Bronchial epithelial cell (primary cell): ENCODE measurements at regions not wholly inside any gene's neighbourhood (a gene's known extent, or its start where the extent isn't known, plus 50 kb on each side); places are given as distances from the start of the nearest gene placed in this dataset.

Experiments used
- DNase-seq: peaks from one replicate; pipeline ENCODE4 v3.0.0-alpha.2; 2010; ENCODE audit warnings: low read depth
- FAIRE-seq: peaks from 2 replicates; lab custom pipeline; 2011; peaks lifted over from hg19 to GRCh38; lab: Jason Lieb, UNC
- H3K27me3 ChIP-seq: 2 replicates; pipeline ENCODE4 v1.5.1; 2011; ENCODE audit warnings: low read length; ENCODE audit not compliant: control insufficient read depth, insufficient read depth
- H3K36me3 ChIP-seq: 2 replicates; pipeline ENCODE4 v1.5.1; 2011; ENCODE audit warnings: low read length; ENCODE audit not compliant: control insufficient read depth, insufficient read depth
- H3K4me3 ChIP-seq: 2 replicates; pipeline ENCODE4 v1.5.1; 2011; ENCODE audit warnings: mild to moderate bottlenecking, low read depth, low read length, control low read depth
- TF ChIP-seq, protein P1 (sequence below): IDR thresholded peaks from 2 replicates; pipeline ENCODE4 v1.5.1; 2011; ENCODE audit warnings: mild to moderate bottlenecking, moderate library complexity, low read length, control low read depth, inconsistent platforms; ENCODE audit not compliant: insufficient read depth, severe bottlenecking

DNA sequence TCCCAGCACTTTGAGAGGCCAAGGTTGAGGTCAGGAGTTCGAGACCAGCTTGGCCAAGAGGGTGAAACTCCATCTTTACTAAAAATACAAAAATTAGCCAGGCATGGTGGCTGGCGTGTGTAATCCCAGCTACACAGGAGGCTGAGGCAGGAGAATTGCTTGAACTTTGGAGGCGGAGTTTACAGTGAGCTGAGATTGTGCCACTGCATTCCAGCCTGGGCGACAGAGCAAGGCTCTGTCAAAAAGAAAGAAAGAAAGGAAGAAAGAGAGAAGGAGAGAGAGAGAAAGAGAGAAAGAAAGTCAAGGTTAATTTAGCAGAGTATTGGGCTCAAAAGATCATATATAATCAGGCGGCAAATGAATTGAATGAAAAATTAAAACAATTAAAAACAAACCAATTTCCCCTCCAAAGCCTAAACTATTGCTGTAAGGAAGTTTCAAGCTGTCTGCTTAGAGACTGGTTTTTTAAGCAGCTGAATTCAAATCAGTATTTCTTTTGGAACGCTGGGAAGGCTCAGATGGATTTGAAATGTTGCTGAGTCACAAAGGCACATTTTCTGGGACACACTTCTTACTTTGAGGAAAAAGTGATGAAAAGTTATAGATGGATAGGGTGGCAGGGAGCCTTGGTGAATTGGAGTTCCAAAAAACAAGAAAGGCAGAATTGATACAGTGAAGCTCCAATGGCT, 81.3 kb upstream of the BHLHE40 start:
- Histone ChIP-seq H3K36me3 (no peaks in the 10 kb centered on the region), H3K27me3 (no peaks in the 10 kb centered on the region), H3K4me3 (no peak overlapping the region)
- TF ChIP-seq, protein P1, sequence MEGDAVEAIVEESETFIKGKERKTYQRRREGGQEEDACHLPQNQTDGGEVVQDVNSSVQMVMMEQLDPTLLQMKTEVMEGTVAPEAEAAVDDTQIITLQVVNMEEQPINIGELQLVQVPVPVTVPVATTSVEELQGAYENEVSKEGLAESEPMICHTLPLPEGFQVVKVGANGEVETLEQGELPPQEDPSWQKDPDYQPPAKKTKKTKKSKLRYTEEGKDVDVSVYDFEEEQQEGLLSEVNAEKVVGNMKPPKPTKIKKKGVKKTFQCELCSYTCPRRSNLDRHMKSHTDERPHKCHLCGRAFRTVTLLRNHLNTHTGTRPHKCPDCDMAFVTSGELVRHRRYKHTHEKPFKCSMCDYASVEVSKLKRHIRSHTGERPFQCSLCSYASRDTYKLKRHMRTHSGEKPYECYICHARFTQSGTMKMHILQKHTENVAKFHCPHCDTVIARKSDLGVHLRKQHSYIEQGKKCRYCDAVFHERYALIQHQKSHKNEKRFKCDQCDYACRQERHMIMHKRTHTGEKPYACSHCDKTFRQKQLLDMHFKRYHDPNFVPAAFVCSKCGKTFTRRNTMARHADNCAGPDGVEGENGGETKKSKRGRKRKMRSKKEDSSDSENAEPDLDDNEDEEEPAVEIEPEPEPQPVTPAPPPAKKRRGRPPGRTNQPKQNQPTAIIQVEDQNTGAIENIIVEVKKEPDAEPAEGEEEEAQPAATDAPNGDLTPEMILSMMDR, result no peak
- FAIRE-seq, result no peak
- DNase-seq, result no peak

- no peak overlapping the region for H3K4me3 ChIP-seq
- TF ChIP-seq, protein P1, result no peak
These were observed 80.6 kb upstream of the BHLHE40 start for GRCh38 chr3:4898454-4899313.

DNA sequence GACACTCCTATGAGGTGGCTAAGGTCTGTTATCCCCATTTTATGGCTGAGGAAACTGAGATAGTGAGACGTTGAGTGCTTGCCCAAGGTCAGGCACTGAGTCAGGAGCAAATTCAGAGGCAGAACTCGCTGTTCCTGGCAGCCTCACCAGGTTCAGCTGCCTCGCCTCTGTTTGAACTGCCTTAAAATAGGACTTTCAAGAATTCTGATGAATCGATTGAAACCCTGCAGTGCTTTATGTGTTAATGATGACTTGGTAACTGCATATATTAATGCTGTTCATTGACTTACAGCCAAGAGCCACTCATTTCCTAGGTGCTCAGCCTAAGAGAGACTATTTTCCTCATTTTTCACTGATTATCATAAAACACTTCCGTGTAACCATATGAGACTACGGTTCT, 79.5 kb upstream of the BHLHE40 start:
- FAIRE-seq (no peak), DNase-seq (peak; percentile 46)
- TF ChIP-seq, protein P1, result no peak
- Histone ChIP-seq H3K4me3 (no peak overlapping the region), H3K27me3 (no peaks in the 10 kb centered on the region), H3K36me3 (no peaks in the 10 kb centered on the region)

More at GRCh38 chr3:4898454-4899313, 80.6 kb upstream of the BHLHE40 start:
- DNase-seq, result peak; percentile 13
- no peaks in the 10 kb centered on the region for H3K36me3 ChIP-seq
- no peak for FAIRE-seq
- no peaks in the 10 kb centered on the region for H3K27me3 ChIP-seq

DNA sequence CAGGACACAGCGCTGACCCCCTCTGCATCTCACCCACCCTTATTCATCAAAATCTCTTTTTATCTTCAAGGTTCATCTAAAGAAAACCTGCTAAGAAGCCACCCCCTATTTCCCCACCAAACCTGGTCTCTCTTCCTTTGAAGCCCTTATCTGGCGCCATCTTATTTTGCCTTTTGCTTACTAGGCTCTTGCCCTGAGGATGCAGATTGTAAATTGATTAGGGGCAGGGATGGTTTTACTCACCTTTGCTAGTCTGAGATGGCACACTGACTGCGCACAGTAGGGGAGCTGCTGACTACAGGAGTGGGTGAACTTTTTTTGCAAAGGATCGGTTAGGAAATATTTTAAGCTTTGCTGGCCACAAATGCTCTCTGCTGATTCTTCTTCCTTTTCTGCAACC, 78.9 kb upstream of the BHLHE40 start:
- DNase-seq (no peak), FAIRE-seq (no peak)
- no peaks in the 10 kb centered on the region for H3K27me3 ChIP-seq
- TF ChIP-seq, protein P1, result no peak
- H3K4me3 ChIP-seq, result no peak overlapping the region
- no peaks in the 10 kb centered on the region for H3K36me3 ChIP-seq

DNA sequence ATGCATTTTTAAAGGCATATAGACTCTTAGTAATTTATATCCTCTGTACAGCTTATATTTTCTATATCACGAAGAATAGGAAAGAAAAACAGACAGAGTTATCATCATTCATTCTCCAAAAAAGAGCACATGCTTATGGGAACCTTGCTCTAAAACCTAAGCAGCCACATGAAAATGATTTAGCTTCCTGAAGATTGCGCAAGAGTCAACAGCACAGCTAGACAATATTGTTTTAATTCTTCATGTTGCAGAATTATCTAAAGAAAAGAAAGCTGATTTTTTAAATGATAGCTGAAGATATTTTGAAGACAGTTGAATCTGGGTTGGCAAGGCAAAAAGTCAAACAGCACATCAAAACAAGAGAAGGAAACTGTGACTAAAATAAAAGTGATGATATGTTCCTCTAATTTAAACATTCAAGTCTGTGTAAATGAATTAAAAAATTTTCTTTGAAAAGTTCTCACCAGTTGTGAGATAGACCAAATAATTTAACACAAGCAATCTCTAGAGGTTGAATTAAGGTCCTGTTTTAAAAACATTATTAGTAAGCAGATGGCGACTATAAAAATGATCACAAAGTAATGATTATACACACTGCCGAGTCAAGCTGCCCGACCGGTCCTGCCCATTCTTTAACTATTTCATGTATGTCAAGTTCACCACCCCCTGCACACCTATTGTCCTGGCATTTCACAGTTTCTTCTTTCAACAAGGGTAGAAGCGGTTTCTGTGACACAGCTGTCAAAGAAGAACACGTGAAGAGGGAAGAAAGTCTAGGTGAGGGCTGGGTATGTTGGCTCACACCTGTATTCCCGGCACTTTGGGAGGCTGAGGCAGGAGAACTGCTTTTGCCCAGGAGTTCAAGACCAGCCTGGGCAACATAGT, 74.2 kb upstream of the BHLHE40 start:
- H3K36me3 ChIP-seq, result no peaks in the 10 kb centered on the region
- DNase-seq, result peak; percentile 78
- H3K4me3 ChIP-seq, result no peak overlapping the region
- no peaks in the 10 kb centered on the region for H3K27me3 ChIP-seq
- TF ChIP-seq, protein P1, result no peak
- no peak for FAIRE-seq
